ENCODE measurements at regions not wholly inside any gene's neighbourhood (a gene's known extent, or its start where the extent isn't known, plus 50 kb on each side); places are given as distances from the start of the nearest gene placed in this dataset.

DNA sequence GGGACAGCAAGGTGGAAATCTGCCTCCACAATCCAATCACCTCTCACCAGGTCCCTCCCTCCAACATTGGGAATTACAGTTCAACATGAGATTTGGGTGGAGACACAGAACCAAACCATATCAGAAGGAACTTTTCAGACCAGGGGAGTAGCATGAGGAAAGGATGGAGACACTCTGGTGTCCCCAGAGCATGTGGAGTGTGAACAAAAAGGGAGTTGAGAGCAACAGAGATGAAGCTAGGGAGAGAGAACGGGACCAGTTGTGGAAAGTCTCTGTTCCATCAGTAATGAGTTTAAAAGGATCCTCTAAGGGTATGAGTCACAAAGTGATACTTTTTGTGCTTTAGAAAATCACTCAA is 382.0 kb downstream of the SFMBT2 start:
- Mint-ChIP-seq H3K4me3 (no peak overlapping the region), H3K27ac (no peak overlapping the region), H3K36me3 (ENCODE audit: low read depth) (no peaks in the 10 kb centered on the region)

DNA sequence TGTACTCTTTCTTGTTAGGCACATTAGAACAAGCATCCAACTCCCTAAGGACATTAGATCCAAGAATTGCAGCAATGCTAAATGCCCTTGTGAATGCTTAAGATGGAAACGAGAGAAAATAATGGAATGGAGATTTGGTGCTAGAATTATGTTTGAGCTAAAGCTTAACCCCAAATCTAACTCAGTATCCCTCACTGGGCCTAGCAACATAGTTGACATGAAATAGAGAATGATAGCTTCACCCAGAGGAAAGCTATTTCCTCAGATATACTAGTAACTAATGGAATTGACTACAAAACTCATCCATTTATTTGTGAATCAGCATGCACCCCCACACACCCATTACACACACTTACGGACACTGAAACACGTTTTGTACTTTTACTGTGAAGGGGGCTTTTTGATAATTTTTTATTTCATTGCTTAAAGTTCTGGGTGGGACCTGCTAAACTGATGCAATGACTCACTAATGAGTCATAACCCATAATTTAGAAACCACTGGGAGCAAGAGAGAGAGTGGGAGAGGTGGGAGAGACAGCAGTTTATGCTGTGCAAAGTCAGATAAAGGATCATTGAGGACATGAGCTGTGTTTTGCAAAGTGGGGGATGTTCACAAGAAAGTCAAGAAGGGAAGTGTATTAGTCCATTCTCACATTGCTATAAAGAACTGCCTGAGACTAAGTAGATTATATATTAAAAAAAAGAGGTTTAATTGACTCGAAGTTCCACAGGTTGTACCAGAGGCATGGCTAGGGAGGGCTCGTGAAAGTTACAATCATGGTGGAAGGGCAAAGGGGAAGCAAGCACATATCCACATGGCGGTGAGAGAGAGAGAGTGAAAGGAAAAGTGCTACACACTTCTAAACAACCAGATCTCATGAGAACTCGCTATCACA is 382.7 kb downstream of the SFMBT2 start:
- H3K4me1 Mint-ChIP-seq = no peaks in the 10 kb centered on the region
- H3K27ac Mint-ChIP-seq = no peak overlapping the region
- H3K9me3 Mint-ChIP-seq = no peaks in the 10 kb centered on the region
- Histone ChIP-seq H3K9ac (ENCODE audit: extremely low read depth, low read length, poor library complexity, severe bottlenecking) (no peak overlapping the region), H3K36me3 (ENCODE audit: control insufficient read depth, insufficient read depth, low read length) (no peaks in the 10 kb centered on the region), H3K9me3 (ENCODE audit: control insufficient read depth, low read length) (no peaks in the 10 kb centered on the region), H3K4me3 (ENCODE audit: low read length) (no peak overlapping the region), H3K27ac (ENCODE audit: low read depth, low read length) (no peak overlapping the region), H3K4me1 (ENCODE audit: control insufficient read depth, insufficient read depth, low read length) (no peaks in the 10 kb centered on the region), H3K27me3 (ENCODE audit: control insufficient read depth, insufficient read depth, low read length, poor library complexity, severe bottlenecking) (no peaks in the 10 kb centered on the region)
- no peak overlapping the region for H3K4me3 Mint-ChIP-seq
- DNase-seq = no peak
- WGBS, 2 experiments (ENCODE audit: insufficient coverage in 1 of 2, insufficient read length in 1 of 2) = 93% methylated on average over 3 to 7 of the region's 7 CpGs
- no peaks in the 10 kb centered on the region for H3K36me3 Mint-ChIP-seq (ENCODE audit: low read depth)
- peaks cover 3% of the 10 kb centered on the region for H3K27me3 Mint-ChIP-seq (ENCODE audit: insufficient read depth)
- TF ChIP-seq, protein P1, sequence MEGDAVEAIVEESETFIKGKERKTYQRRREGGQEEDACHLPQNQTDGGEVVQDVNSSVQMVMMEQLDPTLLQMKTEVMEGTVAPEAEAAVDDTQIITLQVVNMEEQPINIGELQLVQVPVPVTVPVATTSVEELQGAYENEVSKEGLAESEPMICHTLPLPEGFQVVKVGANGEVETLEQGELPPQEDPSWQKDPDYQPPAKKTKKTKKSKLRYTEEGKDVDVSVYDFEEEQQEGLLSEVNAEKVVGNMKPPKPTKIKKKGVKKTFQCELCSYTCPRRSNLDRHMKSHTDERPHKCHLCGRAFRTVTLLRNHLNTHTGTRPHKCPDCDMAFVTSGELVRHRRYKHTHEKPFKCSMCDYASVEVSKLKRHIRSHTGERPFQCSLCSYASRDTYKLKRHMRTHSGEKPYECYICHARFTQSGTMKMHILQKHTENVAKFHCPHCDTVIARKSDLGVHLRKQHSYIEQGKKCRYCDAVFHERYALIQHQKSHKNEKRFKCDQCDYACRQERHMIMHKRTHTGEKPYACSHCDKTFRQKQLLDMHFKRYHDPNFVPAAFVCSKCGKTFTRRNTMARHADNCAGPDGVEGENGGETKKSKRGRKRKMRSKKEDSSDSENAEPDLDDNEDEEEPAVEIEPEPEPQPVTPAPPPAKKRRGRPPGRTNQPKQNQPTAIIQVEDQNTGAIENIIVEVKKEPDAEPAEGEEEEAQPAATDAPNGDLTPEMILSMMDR (conservative IDR thresholded peaks at IDR 0.05) = no peak

More for the DNA sequence above, 382.0 kb downstream of the SFMBT2 start:
- H3K27me3 Mint-ChIP-seq (ENCODE audit: insufficient read depth) = peaks cover 3% of the 10 kb centered on the region
- DNase-seq = no peak
- H3K9me3 Mint-ChIP-seq = no peaks in the 10 kb centered on the region
- no peak overlapping the region for H3K4me3 ChIP-seq (ENCODE audit: low read length)
- no peaks in the 10 kb centered on the region for H3K27me3 ChIP-seq (ENCODE audit: control insufficient read depth, insufficient read depth, low read length, poor library complexity, severe bottlenecking)
- WGBS, 2 experiments (ENCODE audit: insufficient coverage in 1 of 2, insufficient read length in 1 of 2) = 79 to 100% methylated on average over 1 of the region's 1 CpG
- H3K9ac ChIP-seq (ENCODE audit: extremely low read depth, low read length, poor library complexity, severe bottlenecking) = no peak overlapping the region
- TF ChIP-seq, protein P1 (conservative IDR thresholded peaks at IDR 0.05) = no peak
- H3K27ac ChIP-seq (ENCODE audit: low read depth, low read length) = no peak overlapping the region
- no peaks in the 10 kb centered on the region for H3K4me1 Mint-ChIP-seq
- no peaks in the 10 kb centered on the region for H3K4me1 ChIP-seq (ENCODE audit: control insufficient read depth, insufficient read depth, low read length)
- no peaks in the 10 kb centered on the region for H3K9me3 ChIP-seq (ENCODE audit: control insufficient read depth, low read length)
- H3K36me3 ChIP-seq (ENCODE audit: control insufficient read depth, insufficient read depth, low read length) = no peaks in the 10 kb centered on the region

DNA sequence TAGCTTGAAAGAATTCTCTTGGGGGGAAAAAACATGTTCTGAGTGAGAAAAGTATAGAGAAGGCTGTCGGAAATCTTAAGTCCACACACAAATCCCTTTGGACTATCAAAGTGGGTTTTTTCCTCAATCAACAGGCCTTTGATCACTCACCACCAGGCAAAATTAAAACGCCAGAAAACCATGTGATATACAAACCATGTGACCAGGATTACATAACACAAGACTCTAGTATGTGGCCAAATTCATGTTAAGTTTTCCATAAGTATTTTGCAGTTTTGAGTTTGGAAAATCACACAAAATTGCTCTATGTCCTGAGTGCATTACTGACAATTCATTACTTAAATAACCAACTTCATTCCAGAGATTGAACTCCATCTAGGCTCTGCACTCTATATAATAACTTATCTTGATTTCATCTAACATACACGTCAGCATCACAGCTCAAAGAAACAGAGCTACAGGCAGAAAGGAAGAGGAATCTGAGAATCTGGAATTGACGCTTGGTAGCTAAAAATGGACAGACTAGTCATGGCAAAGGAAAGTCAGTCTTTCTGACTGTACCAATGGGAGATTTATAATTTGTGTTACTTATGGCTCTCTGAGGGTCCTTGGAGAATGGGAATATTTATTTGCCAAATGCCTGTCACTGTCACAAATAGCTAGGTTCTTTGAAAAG is 383.5 kb downstream of the SFMBT2 start:
- Mint-ChIP-seq H3K27ac (no peak overlapping the region), H3K36me3 (ENCODE audit: low read depth) (no peaks in the 10 kb centered on the region), H3K27me3 (ENCODE audit: insufficient read depth) (peaks cover 3% of the 10 kb centered on the region), H3K4me1 (no peaks in the 10 kb centered on the region), H3K4me3 (no peak overlapping the region), H3K9me3 (no peaks in the 10 kb centered on the region)
- WGBS, 2 experiments (ENCODE audit: insufficient coverage in 1 of 2, insufficient read length in 1 of 2) = 85 to 100% methylated on average over 1 to 4 of the region's 4 CpGs
- H3K27me3 ChIP-seq (ENCODE audit: control insufficient read depth, insufficient read depth, low read length, poor library complexity, severe bottlenecking) = no peaks in the 10 kb centered on the region
- H3K4me3 ChIP-seq (ENCODE audit: low read length) = no peak overlapping the region
- no peak for DNase-seq
- H3K4me1 ChIP-seq (ENCODE audit: control insufficient read depth, insufficient read depth, low read length) = no peaks in the 10 kb centered on the region
- H3K9ac ChIP-seq (ENCODE audit: extremely low read depth, low read length, poor library complexity, severe bottlenecking) = no peak overlapping the region
- H3K36me3 ChIP-seq (ENCODE audit: control insufficient read depth, insufficient read depth, low read length) = no peaks in the 10 kb centered on the region
- TF ChIP-seq, protein P1 (conservative IDR thresholded peaks at IDR 0.05) = no peak
- no peaks in the 10 kb centered on the region for H3K9me3 ChIP-seq (ENCODE audit: control insufficient read depth, low read length)
- H3K27ac ChIP-seq (ENCODE audit: low read depth, low read length) = no peak overlapping the region

All from endodermal cell (in vitro differentiated cells).